GM19397 (cell line): ENCODE measurements at regions not wholly inside any gene's neighbourhood (a gene's known extent, or its start where the extent isn't known, plus 50 kb on each side); places are given as distances from the start of the nearest gene placed in this dataset.

Source experiments
- ATAC-seq: cut with Tn5 transposase; IDR thresholded peaks from one replicate; pipeline ENCODE4 v1.9.1; 2021; ENCODE audit warnings: mild to moderate bottlenecking, moderate library complexity; ENCODE audit not compliant: unreplicated experiment

GRCh38 chr9:115250621-115251032 lies 132.7 kb upstream of the TNC start:
- no peak for ATAC-seq

- no peak for ATAC-seq
Observed at GRCh38 chr9:115254287-115255180, 136.6 kb upstream of the TNC start.

- no peak for ATAC-seq
Observed at GRCh38 chr9:115261656-115262081, 143.7 kb upstream of the TNC start.

GRCh38 chr9:115262477-115262876 lies 144.5 kb upstream of the TNC start:
- no peak for ATAC-seq

GRCh38 chr9:115262952-115263351 lies 145.0 kb upstream of the TNC start:
- no peak for ATAC-seq

- no peak for ATAC-seq
Observed at GRCh38 chr9:115263371-115264075, 145.6 kb upstream of the TNC start.

- ATAC-seq, result no peak
Observed at GRCh38 chr9:115264313-115264712, 146.4 kb upstream of the TNC start.

- no peak for ATAC-seq
Observed at GRCh38 chr9:115267790-115268189, 149.8 kb upstream of the TNC start.

- no peak for ATAC-seq
Observed at GRCh38 chr9:115275753-115276152, 157.8 kb upstream of the TNC start.

DNA sequence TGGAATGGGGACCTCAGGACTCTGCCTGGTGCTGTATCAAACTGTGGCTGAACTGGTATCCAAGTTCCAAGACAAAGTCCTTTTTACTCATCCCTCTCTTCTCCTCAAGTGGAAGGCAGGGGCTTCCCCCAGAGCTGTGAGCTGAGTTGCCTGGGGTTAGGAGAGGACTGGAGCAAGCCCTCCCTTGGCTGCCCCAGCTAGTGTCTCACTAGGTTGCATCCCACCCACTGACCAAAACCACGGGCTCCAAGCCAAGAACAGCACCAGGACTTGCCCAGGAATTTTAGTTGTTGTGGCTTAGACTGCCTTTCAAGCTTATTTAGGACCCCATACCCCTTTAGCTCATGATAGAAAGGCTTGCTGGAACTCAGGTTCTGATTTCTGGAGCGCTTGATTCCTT lies 158.7 kb upstream of the TNC start:
- no peak for ATAC-seq

DNA sequence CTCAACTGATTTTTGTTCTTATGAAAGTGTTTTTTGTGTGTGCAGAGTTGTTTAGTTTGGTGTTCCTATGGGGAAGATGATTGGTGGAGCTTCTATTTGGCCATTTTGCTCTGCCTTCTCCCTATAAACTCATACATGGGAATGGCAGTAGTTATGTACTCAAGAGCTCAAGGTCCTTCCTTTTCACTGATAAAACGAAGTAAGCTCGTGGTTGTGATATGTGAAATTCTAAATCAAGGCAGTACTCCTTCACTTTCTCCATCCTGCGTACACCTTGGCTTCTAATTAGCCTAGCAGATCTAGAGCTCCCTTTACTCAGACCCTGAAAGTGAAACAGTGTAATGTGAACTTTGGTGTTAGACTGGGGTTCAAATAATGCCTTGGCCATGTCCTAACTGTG lies 159.3 kb upstream of the TNC start:
- ATAC-seq, result no peak

GRCh38 chr9:115278326-115279035 lies 160.5 kb upstream of the TNC start:
- ATAC-seq, result no peak

GRCh38 chr9:115283395-115283794 lies 165.4 kb upstream of the TNC start:
- no peak for ATAC-seq

DNA sequence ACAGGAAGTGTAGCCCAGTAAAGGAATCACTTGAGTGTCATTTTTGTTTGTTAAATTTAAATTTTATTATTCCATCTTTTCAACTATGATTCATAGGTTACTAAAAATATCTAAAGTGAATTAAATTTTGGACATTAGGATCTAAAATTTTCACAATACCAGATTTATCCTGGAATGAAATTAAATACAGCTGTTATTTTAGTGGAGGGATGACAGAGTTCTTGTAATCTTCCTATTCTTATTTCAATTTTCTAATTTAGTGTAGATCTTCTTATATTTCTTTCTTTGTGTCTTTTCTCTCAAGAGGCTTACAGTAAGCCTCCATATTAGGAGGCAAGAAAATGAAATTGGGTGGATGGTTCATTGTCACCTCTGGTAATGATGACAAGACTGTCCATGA lies 167.9 kb upstream of the TNC start:
- ATAC-seq, result no peak

- ATAC-seq, result no peak
Observed at GRCh38 chr9:115286411-115286810, 168.5 kb upstream of the TNC start.

GRCh38 chr9:115289757-115290208 lies 171.8 kb upstream of the TNC start:
- no peak for ATAC-seq

- ATAC-seq, result no peak
Observed at GRCh38 chr9:115291841-115292240, 173.9 kb upstream of the TNC start.

- ATAC-seq, result no peak
Observed at GRCh38 chr9:115292584-115293279, 174.8 kb upstream of the TNC start.

DNA sequence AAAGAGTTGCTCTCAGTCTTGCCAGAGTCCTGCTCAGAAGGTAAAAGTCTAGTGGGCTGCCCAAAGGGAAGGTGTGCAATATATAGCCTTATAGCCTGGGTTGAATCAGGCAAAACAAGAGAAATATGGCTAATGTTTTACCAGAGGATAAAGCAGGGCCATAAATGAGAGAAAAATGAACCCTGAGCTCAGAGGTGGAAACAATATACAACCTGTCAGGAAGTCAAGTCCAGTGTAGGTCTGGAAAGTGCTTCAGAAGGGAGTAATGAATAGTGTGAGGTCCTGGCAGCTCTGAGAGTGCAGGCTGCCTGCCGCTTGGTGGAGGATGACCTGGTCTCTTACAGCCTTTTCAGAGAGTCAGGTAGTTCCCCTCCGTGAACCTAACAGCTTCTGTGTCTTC lies 177.8 kb upstream of the TNC start:
- no peak for ATAC-seq

DNA sequence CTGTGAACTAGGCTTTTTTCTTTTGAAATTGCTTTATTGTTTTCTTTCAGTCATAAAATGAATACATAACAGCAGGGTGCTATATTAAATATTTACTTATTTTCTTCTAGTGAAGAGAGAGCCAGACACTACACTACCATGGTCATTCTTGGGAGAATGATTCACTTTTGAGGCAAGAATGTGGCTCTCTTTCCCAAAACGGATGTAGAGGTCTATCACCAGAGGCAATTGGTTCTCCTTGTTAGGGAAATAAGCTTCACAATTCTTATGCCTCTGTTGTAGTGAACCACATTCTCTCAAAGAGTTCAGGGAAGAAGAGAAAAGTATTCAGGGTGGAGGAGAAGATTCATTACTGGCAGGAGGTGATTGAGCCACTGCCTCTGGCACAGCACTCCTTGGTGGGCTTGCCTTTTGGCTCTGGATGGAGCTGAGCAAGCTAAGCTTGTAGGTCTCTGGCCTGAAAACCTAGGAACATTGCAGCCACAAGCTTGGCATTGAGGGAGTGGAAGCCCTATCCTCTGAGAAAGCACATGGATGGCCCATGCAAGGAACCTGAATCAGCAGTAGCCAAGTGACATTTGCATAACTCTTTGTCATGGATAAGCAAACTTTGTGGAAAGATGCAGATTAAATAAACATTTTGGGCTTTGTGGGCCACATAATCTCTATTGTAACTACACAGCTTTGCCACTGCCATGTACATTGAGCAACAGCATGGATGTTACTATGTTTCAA lies 179.0 kb upstream of the TNC start:
- no peak for ATAC-seq
